ENCODE measurements at regions not wholly inside any gene's neighbourhood (a gene's known extent, or its start where the extent isn't known, plus 50 kb on each side); places are given as distances from the start of the nearest gene placed in this dataset.

DNA sequence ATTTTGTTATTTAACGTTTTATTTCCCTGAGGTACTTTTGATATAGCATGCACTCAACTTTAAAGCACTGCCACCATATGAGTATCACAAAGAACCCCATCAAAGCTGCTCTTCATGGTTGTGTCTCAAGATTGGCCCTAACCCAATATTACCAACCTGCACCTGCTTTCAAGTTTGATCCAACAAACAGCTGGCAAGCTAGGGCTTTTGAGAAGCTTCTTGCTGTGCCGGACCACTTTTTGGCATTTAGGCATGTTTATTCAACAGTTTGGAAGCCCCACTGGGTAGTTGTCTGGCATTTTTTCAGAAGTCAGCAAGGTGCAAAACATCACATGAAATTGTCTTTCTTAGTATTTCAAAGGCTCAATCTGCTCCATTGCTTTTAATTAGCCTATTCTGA, 137.2 kb upstream of the PLEKHA5 start:
- TF ChIP-seq, protein P1, sequence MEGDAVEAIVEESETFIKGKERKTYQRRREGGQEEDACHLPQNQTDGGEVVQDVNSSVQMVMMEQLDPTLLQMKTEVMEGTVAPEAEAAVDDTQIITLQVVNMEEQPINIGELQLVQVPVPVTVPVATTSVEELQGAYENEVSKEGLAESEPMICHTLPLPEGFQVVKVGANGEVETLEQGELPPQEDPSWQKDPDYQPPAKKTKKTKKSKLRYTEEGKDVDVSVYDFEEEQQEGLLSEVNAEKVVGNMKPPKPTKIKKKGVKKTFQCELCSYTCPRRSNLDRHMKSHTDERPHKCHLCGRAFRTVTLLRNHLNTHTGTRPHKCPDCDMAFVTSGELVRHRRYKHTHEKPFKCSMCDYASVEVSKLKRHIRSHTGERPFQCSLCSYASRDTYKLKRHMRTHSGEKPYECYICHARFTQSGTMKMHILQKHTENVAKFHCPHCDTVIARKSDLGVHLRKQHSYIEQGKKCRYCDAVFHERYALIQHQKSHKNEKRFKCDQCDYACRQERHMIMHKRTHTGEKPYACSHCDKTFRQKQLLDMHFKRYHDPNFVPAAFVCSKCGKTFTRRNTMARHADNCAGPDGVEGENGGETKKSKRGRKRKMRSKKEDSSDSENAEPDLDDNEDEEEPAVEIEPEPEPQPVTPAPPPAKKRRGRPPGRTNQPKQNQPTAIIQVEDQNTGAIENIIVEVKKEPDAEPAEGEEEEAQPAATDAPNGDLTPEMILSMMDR (conservative IDR thresholded peaks at IDR 0.05; ENCODE audit: low read depth, low read length): no peak
- no peak for DNase-seq (ENCODE audit: low read depth)
- H3K4me3 ChIP-seq (ENCODE audit: low read depth, low read length): no peak overlapping the region

DNA sequence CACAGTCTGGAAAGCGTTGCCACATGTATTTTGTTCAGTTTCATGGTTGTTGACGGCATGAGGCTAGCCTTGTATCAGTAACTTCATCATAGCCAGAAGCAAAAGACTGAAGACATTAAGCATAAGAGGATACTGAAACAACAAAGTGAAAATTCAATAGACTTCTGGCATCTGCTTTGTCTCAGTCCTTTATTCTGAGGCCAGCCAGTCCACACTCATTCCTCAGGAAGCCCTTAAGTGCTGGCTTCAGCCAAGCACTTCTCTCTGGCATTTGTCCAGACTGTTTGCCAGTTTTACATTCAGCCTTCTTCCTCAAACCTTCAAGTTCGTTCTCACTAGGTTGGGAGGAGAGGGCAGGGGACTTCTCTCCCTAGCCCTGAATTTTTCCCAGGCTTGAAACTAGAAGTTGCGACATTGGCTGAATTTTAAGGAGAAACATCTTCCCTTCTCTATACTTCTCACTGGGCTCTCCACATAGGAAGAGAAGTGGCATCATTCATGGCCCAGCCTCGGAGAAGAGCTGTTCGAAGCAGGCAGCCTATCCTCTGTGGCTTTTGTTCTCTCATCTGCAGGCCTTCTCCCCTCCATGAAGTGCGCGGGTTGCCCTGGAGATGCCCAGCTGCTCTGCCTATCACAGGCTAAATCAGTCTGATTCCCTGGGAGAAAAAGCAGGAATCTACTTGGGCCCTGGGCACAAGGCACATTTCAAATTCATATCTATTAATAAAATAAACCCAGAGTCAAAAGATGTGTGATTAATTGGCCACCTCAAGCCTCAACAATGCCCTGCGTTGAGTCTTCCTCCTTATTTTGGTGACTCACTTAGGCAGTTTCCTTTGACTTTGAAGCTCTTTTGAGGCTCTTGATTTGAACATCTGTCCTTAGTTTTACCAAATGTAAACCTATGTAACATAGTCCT, 130.9 kb upstream of the PLEKHA5 start:
- TF ChIP-seq, protein P1 (conservative IDR thresholded peaks at IDR 0.05; ENCODE audit: low read depth, low read length): no peak
- no peak for DNase-seq (ENCODE audit: low read depth)
- no peak overlapping the region for H3K4me3 ChIP-seq (ENCODE audit: low read depth, low read length)

DNA sequence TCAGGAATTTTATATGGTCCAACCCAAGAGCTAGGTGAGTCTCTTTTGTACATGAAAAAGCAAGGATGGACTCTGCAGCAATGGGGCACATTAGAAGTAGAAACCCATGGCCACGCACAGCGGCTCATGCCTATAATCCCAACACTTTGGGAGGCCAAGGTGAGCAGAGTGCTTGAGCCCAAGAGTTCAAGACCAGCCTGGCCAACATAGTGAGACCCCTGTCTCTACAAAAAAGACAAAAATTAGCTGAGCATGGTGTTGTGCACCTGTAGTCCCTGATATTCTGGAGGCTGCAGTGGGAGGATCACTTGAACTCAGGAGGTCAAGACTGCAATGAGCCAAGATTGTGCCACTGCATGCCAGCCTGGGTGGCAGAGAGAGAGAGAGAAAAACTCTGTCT, 128.7 kb upstream of the PLEKHA5 start:
- DNase-seq (ENCODE audit: low read depth): no peak
- TF ChIP-seq, protein P1 (conservative IDR thresholded peaks at IDR 0.05; ENCODE audit: low read depth, low read length): no peak
- H3K4me3 ChIP-seq (ENCODE audit: low read depth, low read length): no peak overlapping the region

DNA sequence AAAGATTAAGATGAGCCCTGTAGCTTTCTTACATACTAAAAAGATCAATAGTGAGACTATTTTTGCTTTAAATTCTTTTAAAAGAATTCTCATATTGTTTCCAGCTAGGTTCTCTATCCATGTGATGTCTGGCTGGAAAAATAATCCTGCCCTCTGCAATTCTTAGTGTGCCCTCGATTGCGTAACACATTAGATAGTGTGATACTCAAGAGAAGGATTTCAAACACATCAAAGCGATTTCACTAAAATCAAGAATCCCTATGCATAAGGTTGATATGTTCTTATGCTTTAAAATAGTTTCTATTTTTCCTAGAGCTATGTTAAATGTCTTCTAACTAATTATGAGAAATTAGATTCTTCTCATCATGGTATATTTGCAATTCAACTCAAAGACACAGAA, 127.3 kb upstream of the PLEKHA5 start:
- DNase-seq (ENCODE audit: low read depth): no peak
- TF ChIP-seq, protein P1 (conservative IDR thresholded peaks at IDR 0.05; ENCODE audit: low read depth, low read length): no peak
- H3K4me3 ChIP-seq (ENCODE audit: low read depth, low read length): no peak overlapping the region

DNA sequence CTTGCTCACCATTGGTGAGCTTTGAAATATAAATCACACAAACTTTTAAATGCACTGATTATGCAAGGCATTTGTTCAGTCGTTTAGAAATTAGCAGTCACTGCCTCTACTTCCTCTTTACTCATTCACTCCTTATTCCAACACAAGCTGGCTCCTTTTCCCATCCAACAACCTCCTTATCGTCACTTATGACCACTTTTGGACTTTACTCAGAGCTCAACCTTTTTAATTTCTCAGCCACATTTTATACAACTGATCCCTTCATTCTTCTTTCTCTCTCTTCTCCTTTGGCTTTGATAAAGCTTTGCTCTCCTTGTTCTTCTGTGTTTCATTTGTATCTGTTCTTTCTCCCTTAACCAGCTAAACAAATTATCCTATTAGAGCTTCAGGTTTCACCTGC, 126.4 kb upstream of the PLEKHA5 start:
- TF ChIP-seq, protein P1 (conservative IDR thresholded peaks at IDR 0.05; ENCODE audit: low read depth, low read length): no peak

DNA sequence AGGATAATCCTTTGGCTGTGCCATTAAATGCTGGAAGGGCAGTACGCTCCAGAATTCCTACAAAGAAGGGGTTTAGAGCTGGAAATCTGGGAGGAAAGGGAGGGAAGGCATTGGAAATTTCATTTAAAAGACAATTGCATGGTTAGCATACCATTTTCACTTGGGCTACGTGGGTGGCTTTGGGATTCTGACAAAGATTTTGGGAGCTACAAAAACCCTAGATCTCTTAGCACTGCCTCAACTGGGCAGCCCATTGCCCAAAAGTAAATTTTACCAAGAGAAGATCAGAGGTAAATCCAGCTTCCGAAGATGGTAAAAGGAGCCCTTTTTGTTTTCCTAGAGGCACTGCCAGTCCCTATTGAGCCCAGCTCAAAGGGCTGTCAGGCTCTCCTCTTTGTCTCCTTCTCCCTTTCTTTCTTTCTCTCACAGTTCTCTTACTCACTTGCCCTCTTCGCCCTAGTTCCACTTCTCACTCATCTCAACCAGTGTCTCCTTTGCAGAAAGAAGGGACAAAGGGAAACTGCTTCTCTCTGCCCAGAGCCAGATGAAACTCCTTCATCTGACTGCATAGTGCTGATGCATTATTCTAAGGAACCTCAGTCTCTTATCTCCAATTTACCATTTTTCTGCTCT, 125.4 kb upstream of the PLEKHA5 start:
- TF ChIP-seq, protein P1 (conservative IDR thresholded peaks at IDR 0.05; ENCODE audit: low read depth, low read length): no peak
- DNase-seq (ENCODE audit: low read depth): no peak
- no peak overlapping the region for H3K4me3 ChIP-seq (ENCODE audit: low read depth, low read length)

More for the DNA sequence above, 126.4 kb upstream of the PLEKHA5 start:
- DNase-seq (ENCODE audit: low read depth): no peak
- no peak overlapping the region for H3K4me3 ChIP-seq (ENCODE audit: low read depth, low read length)
